Natural killer cell treated with Interleukin-12 subunit alpha and Interleukin-12 subunit beta and Interleukin-15 and Interleukin-18, amount 100 ng/mL, for 72 hours (primary cell): ENCODE measurements at regions not wholly inside any gene's neighbourhood (a gene's known extent, or its start where the extent isn't known, plus 50 kb on each side); places are given as distances from the start of the nearest gene placed in this dataset.
"Not testable (repeated sequence)": the region's sequence is repeated elsewhere in the genome, so short reads cannot be mapped to it uniquely, and the experiment has no call there.

Experiments
- ATAC-seq, 2 donors: fragments of 150-1000 bp; cut with Tn5 transposase in 1 of 2; sonication (Bioruptor Pico), chemical (Tn5 transposase) in 1 of 2; 2 replicates each; pipeline ENCODE4 v1.10.0; 2021
- DNase-seq: peaks from one replicate; pipeline ENCODE4 v3.0.0; 2022; ENCODE audit warnings: low spot score
- H3K27ac Mint-ChIP-seq, 2 donors: 1 replicate in 1 of 2; 2 replicates in 1 of 2; pipeline ENCODE4 v1.8.0; 2022; ENCODE audit warnings: mixed read lengths in 2 of 2, mild to moderate bottlenecking in 1 of 2, moderate library complexity in 1 of 2
- H3K27me3 Mint-ChIP-seq, 2 donors: 1 replicate in 1 of 2; 2 replicates in 1 of 2; pipeline ENCODE4 v1.8.0; 2022; ENCODE audit warnings: mixed read lengths in 2 of 2
- H3K36me3 Mint-ChIP-seq: one replicate; pipeline ENCODE4 v1.8.0; 2022; ENCODE audit warnings: mixed read lengths
- H3K4me1 Mint-ChIP-seq, 2 donors: 1 replicate in 1 of 2; 2 replicates in 1 of 2; pipeline ENCODE4 v1.8.0; 2022; ENCODE audit warnings: low read depth in 2 of 2, mixed read lengths in 2 of 2, mild to moderate bottlenecking in 1 of 2
- H3K4me3 Mint-ChIP-seq: one replicate; pipeline ENCODE4 v1.8.0; 2022; ENCODE audit warnings: mixed read lengths
- H3K9me3 Mint-ChIP-seq: 2 replicates; pipeline ENCODE4 v1.8.0; 2022; ENCODE audit warnings: mixed read lengths

- peaks cover 15% of the 10 kb centered on the region for H3K9me3 Mint-ChIP-seq
Measured at GRCh38 chr18:42533009-42533575, 578.1 kb downstream of the PIK3C3 start.

DNA sequence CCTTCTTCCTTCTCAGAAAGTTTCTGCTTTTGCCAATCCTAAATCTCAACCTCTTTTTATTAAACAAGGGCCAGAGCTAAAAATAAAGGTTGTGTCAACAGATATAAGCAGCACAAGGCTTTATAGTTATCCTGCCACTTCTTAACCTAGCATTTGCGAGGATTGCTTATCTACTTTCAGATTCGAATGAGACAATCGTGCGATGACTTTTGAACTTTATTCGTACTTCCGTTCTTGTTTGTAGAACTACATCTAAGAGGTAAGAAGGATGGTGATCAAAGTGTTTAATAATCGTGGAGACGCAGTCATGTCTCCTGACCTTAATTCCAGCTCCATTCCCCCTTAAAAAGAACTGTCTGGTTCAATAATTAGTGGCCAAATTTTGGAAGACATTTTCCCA lies 578.6 kb downstream of the PIK3C3 start:
- no peak for DNase-seq
- no peak for ATAC-seq
- Mint-ChIP-seq H3K9me3 (peaks cover 15% of the 10 kb centered on the region), H3K36me3 (peaks cover 4% of the 10 kb centered on the region), H3K27me3 (no peaks in the 10 kb centered on the region), H3K4me1 (no peaks in the 10 kb centered on the region), H3K27ac (no peak overlapping the region), H3K4me3 (no peak overlapping the region)

More at GRCh38 chr18:42533009-42533575, 578.1 kb downstream of the PIK3C3 start:
- Mint-ChIP-seq H3K36me3 (peaks cover 4% of the 10 kb centered on the region), H3K4me1 (no peaks in the 10 kb centered on the region), H3K4me3 (no peak overlapping the region), H3K27ac (no peak overlapping the region), H3K27me3 (no peaks in the 10 kb centered on the region)
- DNase-seq (no peak), ATAC-seq (no peak)

DNA sequence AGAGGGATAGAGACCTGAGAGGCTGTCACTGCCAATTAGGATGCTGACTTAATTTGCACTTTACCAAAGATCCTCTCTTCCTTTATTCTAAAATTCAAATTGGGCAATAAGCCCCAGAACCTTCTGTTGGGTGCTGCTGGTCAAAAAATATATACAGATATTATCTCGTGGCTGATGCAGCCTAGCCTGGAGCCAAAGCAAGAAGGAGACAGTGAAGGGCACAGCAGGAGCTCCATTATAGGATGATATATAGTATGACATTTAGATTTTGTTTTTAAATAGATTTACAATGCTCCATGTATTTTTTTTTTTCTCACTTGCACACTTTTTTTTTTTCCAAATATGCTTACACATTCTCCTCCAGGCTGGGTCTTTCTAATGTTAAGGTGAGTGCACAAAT lies 579.3 kb downstream of the PIK3C3 start:
- DNase-seq, result no peak
- H3K4me3 Mint-ChIP-seq, result no peak overlapping the region
- peaks cover 4% of the 10 kb centered on the region for H3K36me3 Mint-ChIP-seq
- peaks cover 15% of the 10 kb centered on the region for H3K9me3 Mint-ChIP-seq
- H3K27me3 Mint-ChIP-seq, result no peaks in the 10 kb centered on the region
- H3K4me1 Mint-ChIP-seq, result no peaks in the 10 kb centered on the region
- no peak overlapping the region for H3K27ac Mint-ChIP-seq
- no peak for ATAC-seq

GRCh38 chr18:42536442-42536841 lies 579.0 kb downstream of the RIT2 start:
- no peak for DNase-seq
- Mint-ChIP-seq H3K4me1 (no peaks in the 10 kb centered on the region), H3K4me3 (no peak overlapping the region), H3K27me3 (no peaks in the 10 kb centered on the region), H3K9me3 (peaks cover 8% of the 10 kb centered on the region), H3K27ac (no peak overlapping the region), H3K36me3 (peaks cover 3% of the 10 kb centered on the region)
- no peak for ATAC-seq

GRCh38 chr18:42537291-42537690 lies 578.2 kb downstream of the RIT2 start:
- H3K9me3 Mint-ChIP-seq, result peaks cover 5% of the 10 kb centered on the region
- no peak overlapping the region for H3K4me3 Mint-ChIP-seq

DNA sequence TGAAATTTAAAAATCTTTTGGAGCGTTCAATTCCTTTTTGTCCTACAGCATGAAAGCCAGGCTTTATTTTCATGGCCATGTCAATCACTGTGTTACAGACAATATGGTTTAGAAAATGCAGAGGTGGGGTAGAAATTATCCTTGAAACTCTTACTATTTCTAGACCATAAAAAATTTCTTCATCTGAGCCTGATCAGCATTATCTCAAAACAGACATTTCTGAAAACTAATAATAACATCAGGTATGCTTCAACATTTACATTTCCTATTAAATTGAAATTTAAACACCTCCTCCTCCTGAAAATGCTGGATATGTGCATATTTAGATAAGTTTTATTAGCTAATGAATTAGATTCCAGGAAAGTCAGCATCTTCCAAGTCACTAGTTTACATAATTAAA lies 570.6 kb downstream of the RIT2 start:
- Mint-ChIP-seq H3K4me1 (no peaks in the 10 kb centered on the region), H3K4me3 (no peak overlapping the region), H3K27me3 (no peaks in the 10 kb centered on the region), H3K27ac (no peak overlapping the region), H3K9me3 (peaks cover 10% of the 10 kb centered on the region), H3K36me3 (no peaks in the 10 kb centered on the region)
- no peak for DNase-seq
- ATAC-seq, result no peak

More at GRCh38 chr18:42537291-42537690, 578.2 kb downstream of the RIT2 start:
- H3K27ac Mint-ChIP-seq, result no peak overlapping the region
- no peak for DNase-seq
- no peaks in the 10 kb centered on the region for H3K27me3 Mint-ChIP-seq
- ATAC-seq, result no peak
- H3K4me1 Mint-ChIP-seq, result no peaks in the 10 kb centered on the region
- H3K36me3 Mint-ChIP-seq, result no peaks in the 10 kb centered on the region

DNA sequence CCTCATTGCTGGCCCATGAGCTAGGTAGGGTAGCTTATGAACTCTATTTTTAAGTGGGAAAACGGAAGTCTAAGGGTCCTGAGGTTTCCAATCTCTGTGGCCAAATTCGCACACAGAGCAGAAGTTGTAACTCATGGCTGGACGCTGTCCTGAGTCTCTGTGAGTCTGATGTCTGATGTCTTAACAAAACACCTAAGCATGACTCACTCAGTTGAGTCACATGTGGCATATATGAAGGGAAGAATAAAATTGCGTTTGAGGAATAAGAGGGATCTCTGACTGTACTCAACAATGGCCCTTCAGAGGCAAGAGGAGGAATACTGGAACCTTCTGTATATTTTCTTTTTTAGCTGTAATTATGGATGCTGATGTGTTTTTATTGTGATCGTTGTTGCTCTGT lies 569.7 kb downstream of the RIT2 start:
- H3K4me1 Mint-ChIP-seq, result no peaks in the 10 kb centered on the region
- ATAC-seq (no peak), DNase-seq (no peak)
- no peak overlapping the region for H3K4me3 Mint-ChIP-seq
- no peaks in the 10 kb centered on the region for H3K27me3 Mint-ChIP-seq
- H3K9me3 Mint-ChIP-seq, result peaks cover 10% of the 10 kb centered on the region
- no peak overlapping the region for H3K27ac Mint-ChIP-seq
- H3K36me3 Mint-ChIP-seq, result no peaks in the 10 kb centered on the region

- DNase-seq, result no peak
- Mint-ChIP-seq H3K4me3 (no peak overlapping the region), H3K9me3 (peaks cover 16% of the 10 kb centered on the region), H3K27me3 (no peaks in the 10 kb centered on the region), H3K4me1 (no peaks in the 10 kb centered on the region), H3K36me3 (peaks cover under 1% of the 10 kb centered on the region), H3K27ac (no peak overlapping the region)
- no peak for ATAC-seq
Measured at GRCh38 chr18:42548493-42548892, 567.0 kb downstream of the RIT2 start.

- no peaks in the 10 kb centered on the region for H3K27me3 Mint-ChIP-seq
- H3K4me3 Mint-ChIP-seq, result no peak overlapping the region
- no peak for ATAC-seq
- peaks cover 11% of the 10 kb centered on the region for H3K36me3 Mint-ChIP-seq
- no peak overlapping the region for H3K27ac Mint-ChIP-seq
- peaks cover 25% of the 10 kb centered on the region for H3K9me3 Mint-ChIP-seq
- no peaks in the 10 kb centered on the region for H3K4me1 Mint-ChIP-seq
- no peak for DNase-seq
Measured at GRCh38 chr18:42549596-42549995, 565.9 kb downstream of the RIT2 start.

- not testable (repeated sequence) for DNase-seq, H3K27ac Mint-ChIP-seq, H3K4me1 Mint-ChIP-seq, H3K27me3 Mint-ChIP-seq, H3K4me3 Mint-ChIP-seq, ATAC-seq
- Mint-ChIP-seq H3K9me3 (peaks cover 30% of the 10 kb centered on the region), H3K36me3 (peaks cover 11% of the 10 kb centered on the region)
Measured at GRCh38 chr18:42552559-42552958, 562.9 kb downstream of the RIT2 start.

GRCh38 chr18:42559069-42559690 lies 556.3 kb downstream of the RIT2 start:
- DNase-seq, result no peak
- Mint-ChIP-seq H3K9me3 (peaks cover 20% of the 10 kb centered on the region), H3K36me3 (peaks cover 3% of the 10 kb centered on the region), H3K27ac (no peak overlapping the region), H3K4me3 (no peak overlapping the region), H3K27me3 (no peaks in the 10 kb centered on the region), H3K4me1 (no peaks in the 10 kb centered on the region)
- no peak for ATAC-seq

- Mint-ChIP-seq H3K9me3 (peaks cover 16% of the 10 kb centered on the region), H3K4me3 (no peak overlapping the region), H3K27ac (no peak overlapping the region), H3K27me3 (no peaks in the 10 kb centered on the region), H3K4me1 (no peaks in the 10 kb centered on the region), H3K36me3 (no peaks in the 10 kb centered on the region)
- ATAC-seq (no peak), DNase-seq (no peak)
Measured at GRCh38 chr18:42561521-42561920, 554.0 kb downstream of the RIT2 start.

- no peak overlapping the region for H3K27ac Mint-ChIP-seq
- ATAC-seq, result no peak
- DNase-seq, result no peak
- no peaks in the 10 kb centered on the region for H3K27me3 Mint-ChIP-seq
- no peaks in the 10 kb centered on the region for H3K36me3 Mint-ChIP-seq
- H3K4me1 Mint-ChIP-seq, result no peaks in the 10 kb centered on the region
- peaks cover 10% of the 10 kb centered on the region for H3K9me3 Mint-ChIP-seq
- no peak overlapping the region for H3K4me3 Mint-ChIP-seq
Measured at GRCh38 chr18:42563995-42564394, 551.5 kb downstream of the RIT2 start.

- Mint-ChIP-seq H3K36me3 (no peaks in the 10 kb centered on the region), H3K4me3 (no peak overlapping the region), H3K4me1 (no peaks in the 10 kb centered on the region), H3K27ac (no peak overlapping the region), H3K27me3 (no peaks in the 10 kb centered on the region), H3K9me3 (peaks cover 10% of the 10 kb centered on the region)
- ATAC-seq (no peak), DNase-seq (no peak)
Measured at GRCh38 chr18:42564761-42565160, 550.7 kb downstream of the RIT2 start.

DNA sequence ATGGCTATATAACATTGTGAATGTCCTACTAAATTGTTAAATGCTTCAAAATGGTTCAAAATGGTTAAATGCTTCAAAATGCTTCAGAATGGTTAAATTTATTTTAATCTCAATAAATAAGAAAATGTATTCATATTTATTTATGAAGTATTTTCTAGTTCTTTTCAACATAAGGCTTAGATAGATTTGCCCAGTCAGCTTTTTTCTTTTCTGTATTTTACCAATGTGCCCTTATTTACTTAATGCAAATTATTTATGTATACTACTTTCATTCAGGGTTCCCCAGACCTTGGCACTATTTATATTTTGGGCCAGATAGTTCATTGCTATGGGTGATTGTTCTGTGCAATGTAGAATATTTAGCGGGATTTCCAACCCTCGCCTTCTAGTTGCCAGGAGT lies 546.7 kb downstream of the RIT2 start:
- Mint-ChIP-seq H3K4me3 (no peak overlapping the region), H3K27me3 (no peaks in the 10 kb centered on the region), H3K36me3 (no peaks in the 10 kb centered on the region), H3K9me3 (peaks cover 6% of the 10 kb centered on the region), H3K4me1 (no peaks in the 10 kb centered on the region), H3K27ac (no peak overlapping the region)
- DNase-seq, result no peak
- no peak for ATAC-seq
